ENCODE measurements at regions not wholly inside any gene's neighbourhood (a gene's known extent, or its start where the extent isn't known, plus 50 kb on each side); places are given as distances from the start of the nearest gene placed in this dataset.

- DNase-seq: no peak
- intact Hi-C loops (cut with DNase I, micrococcal nuclease): no loop called here
- ATAC-seq: no peak
Observed at GRCh38 chr20:60292001-60292520, 333.8 kb downstream of the CDH26 start.

GRCh38 chr20:60294632-60295031 is 336.4 kb downstream of the CDH26 start:
- intact Hi-C loops (cut with DNase I, micrococcal nuclease): no loop called here
- DNase-seq: no peak

GRCh38 chr20:60295214-60295613 is 337.0 kb downstream of the CDH26 start:
- intact Hi-C loops (cut with DNase I, micrococcal nuclease): no loop called here
- no peak for ATAC-seq
- no peak for DNase-seq

More at GRCh38 chr20:60294632-60295031, 336.4 kb downstream of the CDH26 start:
- no peak for ATAC-seq

- peak; percentile 50 for ATAC-seq
- peak in 1 of 2 donors; percentile 6 for DNase-seq
- intact Hi-C loops (cut with DNase I, micrococcal nuclease): no loop called here
Observed at GRCh38 chr20:60297649-60298048, 339.4 kb downstream of the CDH26 start.

- DNase-seq (no peak), ATAC-seq (no peak)
- intact Hi-C loops (cut with DNase I, micrococcal nuclease): no loop called here
Observed at GRCh38 chr20:60298647-60299046, 340.4 kb downstream of the CDH26 start.

GRCh38 chr20:60299951-60300350 is 341.7 kb downstream of the CDH26 start:
- peak in 1 of 2 donors; percentile 5 for DNase-seq
- peak; percentile 64 for ATAC-seq
- intact Hi-C loops (cut with DNase I, micrococcal nuclease): no loop called here

- intact Hi-C loops (cut with DNase I, micrococcal nuclease): no loop called here
- DNase-seq: peak in 1 of 2 donors; percentile 7
- ATAC-seq: peak; percentile 68
Observed at GRCh38 chr20:60300374-60300773, 342.2 kb downstream of the CDH26 start.

- ATAC-seq: no peak
- intact Hi-C loops (cut with DNase I, micrococcal nuclease): no loop called here
- no peak for DNase-seq
Observed at GRCh38 chr20:60302875-60303274, 344.7 kb downstream of the CDH26 start.

GRCh38 chr20:60304026-60304590 is 345.9 kb downstream of the CDH26 start:
- intact Hi-C loops (cut with DNase I, micrococcal nuclease): no loop called here
- ATAC-seq: no peak
- DNase-seq: no peak

GRCh38 chr20:60304931-60305330 is 346.7 kb downstream of the CDH26 start:
- intact Hi-C loops (cut with DNase I, micrococcal nuclease): no loop called here
- ATAC-seq: no peak
- no peak for DNase-seq

GRCh38 chr20:60306105-60306504 is 347.9 kb downstream of the CDH26 start:
- ATAC-seq (no peak), DNase-seq (no peak)
- intact Hi-C loops (cut with DNase I, micrococcal nuclease): no loop called here

GRCh38 chr20:60306551-60306950 is 348.3 kb downstream of the CDH26 start:
- intact Hi-C loops (cut with DNase I, micrococcal nuclease): no loop called here
- no peak for ATAC-seq
- no peak for DNase-seq

GRCh38 chr20:60310560-60311349 is 352.5 kb downstream of the CDH26 start:
- ATAC-seq: no peak
- no peak for DNase-seq
- intact Hi-C loops (cut with DNase I, micrococcal nuclease): no loop called here

GRCh38 chr20:60313191-60313590 is 355.0 kb downstream of the CDH26 start:
- no peak for ATAC-seq
- no peak for DNase-seq
- intact Hi-C loops (cut with DNase I, micrococcal nuclease): no loop called here

- intact Hi-C loops (cut with DNase I, micrococcal nuclease): no loop called here
- ATAC-seq: no peak
- DNase-seq: no peak
Observed at GRCh38 chr20:60313614-60314013, 355.4 kb downstream of the CDH26 start.

- intact Hi-C loops (cut with DNase I, micrococcal nuclease): no loop called here
- ATAC-seq (no peak), DNase-seq (no peak)
Observed at GRCh38 chr20:60314727-60315126, 356.5 kb downstream of the CDH26 start.

- DNase-seq: no peak
- no peak for ATAC-seq
- intact Hi-C loops (cut with DNase I, micrococcal nuclease): no loop called here
Observed at GRCh38 chr20:60316476-60317158, 358.4 kb downstream of the CDH26 start.

GRCh38 chr20:60317401-60317800 is 359.2 kb downstream of the CDH26 start:
- intact Hi-C loops (cut with DNase I, micrococcal nuclease): no loop called here
- DNase-seq: no peak
- no peak for ATAC-seq

- DNase-seq (no peak), ATAC-seq (no peak)
- intact Hi-C loops (cut with DNase I, micrococcal nuclease): no loop called here
Observed at GRCh38 chr20:60321601-60322000, 363.4 kb downstream of the CDH26 start.

- DNase-seq: no peak
- ATAC-seq: no peak
- intact Hi-C loops (cut with DNase I, micrococcal nuclease): no loop called here
Observed at GRCh38 chr20:60326821-60327220, 368.6 kb downstream of the CDH26 start.
